ENCODE measurements at regions not wholly inside any gene's neighbourhood (a gene's known extent, or its start where the extent isn't known, plus 50 kb on each side); places are given as distances from the start of the nearest gene placed in this dataset.

DNA sequence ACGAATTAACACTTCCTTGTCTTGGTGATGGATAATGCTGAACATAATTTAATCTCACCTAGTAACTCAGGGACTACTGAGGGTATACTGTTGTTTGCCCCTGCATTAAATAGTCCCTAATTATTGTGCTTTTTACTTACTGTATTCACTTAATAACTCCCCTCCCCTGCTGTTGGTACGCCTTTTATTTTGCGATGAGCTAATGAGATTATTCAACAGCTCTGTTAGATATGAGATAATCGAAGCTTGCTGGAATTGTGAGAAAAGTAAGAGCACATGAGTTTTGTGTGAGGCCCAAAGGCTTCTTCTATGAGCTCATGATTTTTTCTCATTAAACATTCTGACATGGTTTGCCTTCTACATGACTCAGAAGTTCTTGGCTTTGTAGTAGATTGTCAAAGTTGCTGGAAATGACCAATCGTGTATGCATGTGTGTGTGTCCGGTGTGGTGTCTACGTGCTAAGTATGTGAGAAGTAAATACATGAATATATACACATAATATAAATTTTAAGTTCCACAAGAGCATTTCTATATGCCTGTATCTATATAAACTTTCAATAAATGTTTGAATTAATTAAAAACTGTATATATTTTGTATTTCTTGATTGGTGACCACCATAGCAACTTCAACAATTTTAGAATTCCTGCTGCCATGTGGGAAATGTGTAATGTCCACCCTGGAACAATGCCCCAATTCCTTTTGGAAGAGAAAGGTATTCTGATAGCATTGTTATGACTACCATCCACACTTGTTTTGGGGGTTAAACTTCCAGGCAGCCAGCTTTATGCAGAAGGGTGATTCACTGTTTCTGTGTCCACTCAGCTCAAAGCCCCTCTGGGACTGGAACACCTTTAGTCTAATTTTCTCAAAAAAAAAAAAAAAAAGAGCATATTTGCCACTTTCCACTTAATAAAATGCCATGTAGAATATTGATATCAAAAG is 106.2 kb downstream of the SAMD9 start:
- no peak for DNase-seq (ENCODE audit: low read depth in 1 of 2, low spot score in 1 of 2)
- no peak for TF ChIP-seq JUND (IDR thresholded peaks at IDR 0.05; ENCODE audit: low read depth)
- in situ Hi-C loops (cut with HindIII; ENCODE audit: low pct_unique_long_range_greater_than_20kb, low sequenced_read_pairs): no loop called here

GRCh38 chr7:93008833-93009232 is 108.9 kb downstream of the SAMD9 start:
- no peak for TF ChIP-seq JUND (IDR thresholded peaks at IDR 0.05; ENCODE audit: low read depth)
- in situ Hi-C loops (cut with HindIII; ENCODE audit: low pct_unique_long_range_greater_than_20kb, low sequenced_read_pairs): no loop called here
- DNase-seq (ENCODE audit: low read depth in 1 of 2, low spot score in 1 of 2): no peak

GRCh38 chr7:93006480-93007095 is 111.2 kb downstream of the SAMD9 start:
- TF ChIP-seq JUND (IDR thresholded peaks at IDR 0.05; ENCODE audit: low read depth): no peak
- no peak for DNase-seq (ENCODE audit: low read depth in 1 of 2, low spot score in 1 of 2)
- in situ Hi-C loops (cut with HindIII; ENCODE audit: low pct_unique_long_range_greater_than_20kb, low sequenced_read_pairs): no loop called here

- no peak for TF ChIP-seq JUND (IDR thresholded peaks at IDR 0.05; ENCODE audit: low read depth)
- DNase-seq (ENCODE audit: low read depth in 1 of 2, low spot score in 1 of 2): no peak
- in situ Hi-C loops (cut with HindIII; ENCODE audit: low pct_unique_long_range_greater_than_20kb, low sequenced_read_pairs): no loop called here
Observed at GRCh38 chr7:93004906-93005305, 112.9 kb downstream of the SAMD9 start.

- no peak for TF ChIP-seq JUND (IDR thresholded peaks at IDR 0.05; ENCODE audit: low read depth)
- no peak for DNase-seq (ENCODE audit: low read depth in 1 of 2, low spot score in 1 of 2)
- in situ Hi-C loops (cut with HindIII; ENCODE audit: low pct_unique_long_range_greater_than_20kb, low sequenced_read_pairs): no loop called here
Observed at GRCh38 chr7:92997719-92998118, 120.1 kb downstream of the SAMD9 start.

GRCh38 chr7:92997152-92997551 is 120.6 kb downstream of the SAMD9 start:
- no peak for TF ChIP-seq JUND (IDR thresholded peaks at IDR 0.05; ENCODE audit: low read depth)
- in situ Hi-C loops (cut with HindIII; ENCODE audit: low pct_unique_long_range_greater_than_20kb, low sequenced_read_pairs): no loop called here
- no peak for DNase-seq (ENCODE audit: low read depth in 1 of 2, low spot score in 1 of 2)

DNA sequence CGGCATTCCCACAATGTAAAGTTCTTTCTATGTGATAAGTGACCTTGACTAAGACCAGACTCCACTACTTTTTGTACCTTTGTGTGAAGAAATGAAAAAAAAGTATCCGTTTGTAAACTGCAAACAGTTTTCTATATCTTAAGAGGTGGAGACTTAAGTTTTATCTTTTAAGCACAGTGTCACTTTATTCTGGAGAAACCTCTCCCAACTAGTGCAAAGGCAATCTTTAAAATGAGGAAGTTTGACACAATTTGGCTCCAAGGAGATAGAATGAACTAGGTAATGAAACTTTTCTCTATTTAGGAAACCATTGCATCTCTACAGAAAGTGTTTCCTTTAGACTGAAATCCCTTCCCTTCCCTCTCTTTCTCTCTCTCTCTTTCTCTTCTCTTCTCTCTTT is 122.9 kb downstream of the SAMD9 start:
- in situ Hi-C loops (cut with HindIII; ENCODE audit: low pct_unique_long_range_greater_than_20kb, low sequenced_read_pairs): no loop called here
- DNase-seq (ENCODE audit: low read depth in 1 of 2, low spot score in 1 of 2): no peak
- TF ChIP-seq JUND (IDR thresholded peaks at IDR 0.05; ENCODE audit: low read depth): no peak

- in situ Hi-C loops (cut with HindIII; ENCODE audit: low pct_unique_long_range_greater_than_20kb, low sequenced_read_pairs): no loop called here
- peak in 1 of 2 experiments; percentile 5 for DNase-seq (ENCODE audit: low read depth in 1 of 2, low spot score in 1 of 2)
- no peak for TF ChIP-seq JUND (IDR thresholded peaks at IDR 0.05; ENCODE audit: low read depth)
Observed at GRCh38 chr7:92992932-92993331, 124.8 kb downstream of the SAMD9 start.

DNA sequence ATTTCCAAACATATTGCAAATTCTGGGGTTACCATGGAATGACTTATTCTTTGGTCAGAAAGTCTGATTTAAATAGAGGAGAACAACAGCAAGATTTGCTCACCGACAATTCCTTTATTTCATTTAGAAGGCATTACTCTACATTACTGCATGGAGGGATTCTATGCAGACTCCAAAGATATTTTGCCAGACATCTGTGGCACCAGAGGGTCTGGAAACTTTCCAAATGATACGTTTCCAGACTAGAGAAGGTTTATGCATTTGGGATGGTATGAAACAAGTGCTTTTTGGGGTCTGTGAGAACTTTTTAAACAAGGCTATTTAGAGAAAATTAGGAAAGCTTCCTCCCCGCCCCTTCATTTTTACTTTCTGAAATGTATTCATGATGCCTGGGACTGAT is 125.3 kb downstream of the SAMD9 start:
- in situ Hi-C loops (cut with HindIII; ENCODE audit: low pct_unique_long_range_greater_than_20kb, low sequenced_read_pairs): no loop called here
- no peak for TF ChIP-seq JUND (IDR thresholded peaks at IDR 0.05; ENCODE audit: low read depth)
- no peak for DNase-seq (ENCODE audit: low read depth in 1 of 2, low spot score in 1 of 2)

GRCh38 chr7:92991190-92991589 is 126.6 kb downstream of the SAMD9 start:
- TF ChIP-seq JUND (IDR thresholded peaks at IDR 0.05; ENCODE audit: low read depth): no peak
- in situ Hi-C loops (cut with HindIII; ENCODE audit: low pct_unique_long_range_greater_than_20kb, low sequenced_read_pairs): no loop called here
- DNase-seq (ENCODE audit: low read depth in 1 of 2, low spot score in 1 of 2): no peak

DNA sequence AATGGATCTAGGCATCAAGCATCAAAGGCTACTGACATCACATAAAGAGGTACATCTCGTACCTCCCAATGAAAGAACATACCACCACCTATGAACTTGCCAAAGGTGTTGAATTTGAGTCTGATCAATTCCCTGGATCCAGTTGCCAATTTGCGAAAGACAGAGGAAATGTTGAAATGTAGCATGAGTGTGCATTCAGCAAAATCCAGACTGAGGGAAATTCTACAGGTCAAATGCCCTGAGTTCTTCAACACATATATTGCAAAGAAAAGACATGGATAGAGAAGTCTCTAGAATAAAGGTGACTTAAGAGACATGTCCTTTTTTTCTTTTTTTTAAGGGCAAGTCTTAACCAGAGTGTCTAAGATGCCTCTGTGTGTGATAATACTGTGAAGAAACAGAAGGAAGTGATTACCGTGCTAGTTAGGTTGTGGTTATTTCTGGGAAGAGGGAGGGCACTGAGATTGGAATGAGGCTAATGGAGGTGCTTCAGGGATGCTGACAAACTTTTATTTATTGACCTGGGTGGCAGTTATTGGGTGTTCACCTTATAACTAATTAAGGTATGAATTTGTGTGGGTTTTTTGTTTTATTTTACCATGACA is 128.7 kb downstream of the SAMD9 start:
- TF ChIP-seq JUND (IDR thresholded peaks at IDR 0.05; ENCODE audit: low read depth): no peak
- no peak for DNase-seq (ENCODE audit: low read depth in 1 of 2, low spot score in 1 of 2)
- in situ Hi-C loops (cut with HindIII; ENCODE audit: low pct_unique_long_range_greater_than_20kb, low sequenced_read_pairs): no loop called here

DNA sequence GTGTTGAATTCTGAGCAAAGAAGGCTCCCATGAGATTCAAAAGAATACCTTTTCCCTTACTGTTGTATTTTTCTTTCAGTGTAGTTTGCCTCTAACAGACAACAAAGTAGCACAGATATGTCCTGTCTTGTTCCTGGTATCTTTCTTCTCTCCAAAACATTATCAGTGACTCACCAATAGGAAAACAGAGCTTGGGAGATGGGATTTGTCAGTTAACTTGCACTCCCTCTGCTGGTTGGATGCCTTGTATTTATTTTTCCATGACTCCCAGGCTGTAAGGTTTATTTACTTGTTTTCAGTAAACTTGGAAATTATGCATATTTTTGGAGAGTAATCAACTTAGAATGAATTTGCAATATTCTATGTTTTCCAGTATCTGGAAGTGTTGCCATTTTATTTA is 129.7 kb downstream of the SAMD9 start:
- no peak for TF ChIP-seq JUND (IDR thresholded peaks at IDR 0.05; ENCODE audit: low read depth)
- DNase-seq (ENCODE audit: low read depth in 1 of 2, low spot score in 1 of 2): peak in 1 of 2 experiments; percentile 47
- in situ Hi-C loops (cut with HindIII; ENCODE audit: low pct_unique_long_range_greater_than_20kb, low sequenced_read_pairs): no loop called here

DNA sequence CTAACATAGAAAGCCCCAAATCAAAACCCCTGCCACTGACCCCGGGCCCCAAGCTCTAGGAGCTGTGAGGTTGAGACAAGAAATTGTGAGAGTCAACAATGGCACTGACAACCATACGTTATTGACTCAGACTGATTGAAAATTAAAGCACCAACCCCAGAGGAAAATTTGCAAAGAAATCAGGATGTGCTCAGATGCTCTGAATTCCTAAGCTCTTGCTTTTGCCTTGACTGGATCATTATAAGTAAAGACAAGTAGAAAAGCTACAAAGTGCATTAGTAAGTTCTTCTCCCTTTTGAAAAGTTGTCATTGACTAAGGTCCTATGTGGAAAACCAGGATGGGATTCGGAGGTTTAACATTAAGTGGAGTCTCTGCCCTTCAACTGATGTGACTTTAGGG is 130.2 kb downstream of the SAMD9 start:
- no peak for TF ChIP-seq JUND (IDR thresholded peaks at IDR 0.05; ENCODE audit: low read depth)
- no peak for DNase-seq (ENCODE audit: low read depth in 1 of 2, low spot score in 1 of 2)
- in situ Hi-C loops (cut with HindIII; ENCODE audit: low pct_unique_long_range_greater_than_20kb, low sequenced_read_pairs): no loop called here
